ENCODE measurements at regions not wholly inside any gene's neighbourhood (a gene's known extent, or its start where the extent isn't known, plus 50 kb on each side); places are given as distances from the start of the nearest gene placed in this dataset.

GRCh38 chr16:65392806-65393565 is 271.1 kb upstream of the CDH11 start:
- H3K27ac ChIP-seq: no peak overlapping the region
- intact Hi-C loops (cut with DNase I): no loop called here
- no peak for DNase-seq
- no peaks in the 10 kb centered on the region for H3K36me3 ChIP-seq
- no peak overlapping the region for H3K4me3 ChIP-seq (replicated peaks in 1 of 3)
- H3K4me1 ChIP-seq: no peaks in the 10 kb centered on the region
- TF ChIP-seq CTCF (IDR thresholded peaks at IDR 0.05) (no peak), POLR2A (IDR thresholded peaks at IDR 0.05) (no peak)
- no peaks in the 10 kb centered on the region for H3K27me3 ChIP-seq
- H3K9me3 ChIP-seq: no peaks in the 10 kb centered on the region
- WGBS, 2 donors: 60 to 64% methylated on average over 13 of the region's 13 CpGs

GRCh38 chr16:65388592-65388991 is 266.7 kb upstream of the CDH11 start:
- Histone ChIP-seq H3K9me3 (no peaks in the 10 kb centered on the region), H3K36me3 (no peaks in the 10 kb centered on the region), H3K27me3 (no peaks in the 10 kb centered on the region), H3K4me1 (no peaks in the 10 kb centered on the region), H3K4me3 (replicated peaks in 1 of 3) (no peak overlapping the region), H3K27ac (no peak overlapping the region)
- DNase-seq: no peak
- no peak for TF ChIP-seq CTCF (IDR thresholded peaks at IDR 0.05)
- no peak for TF ChIP-seq POLR2A (IDR thresholded peaks at IDR 0.05)
- intact Hi-C loops (cut with DNase I): no loop called here

- Histone ChIP-seq H3K36me3 (no peaks in the 10 kb centered on the region), H3K4me3 (replicated peaks in 1 of 3) (no peak overlapping the region), H3K4me1 (no peaks in the 10 kb centered on the region), H3K27ac (no peak overlapping the region), H3K27me3 (no peaks in the 10 kb centered on the region), H3K9me3 (no peaks in the 10 kb centered on the region)
- intact Hi-C loops (cut with DNase I): no loop called here
- TF ChIP-seq POLR2A (IDR thresholded peaks at IDR 0.05) (no peak), CTCF (IDR thresholded peaks at IDR 0.05) (no peak)
- 75 to 78% methylated on average over 2 of the region's 2 CpGs for WGBS, 2 donors
- no peak for DNase-seq
Measured at GRCh38 chr16:65386672-65387071, 264.8 kb upstream of the CDH11 start.

GRCh38 chr16:65384441-65384840 is 262.6 kb upstream of the CDH11 start:
- no peak for DNase-seq

More at GRCh38 chr16:65384441-65384840, 262.6 kb upstream of the CDH11 start:
- Histone ChIP-seq H3K27ac (no peak overlapping the region), H3K9me3 (no peaks in the 10 kb centered on the region), H3K27me3 (no peaks in the 10 kb centered on the region), H3K4me1 (no peaks in the 10 kb centered on the region), H3K36me3 (no peaks in the 10 kb centered on the region), H3K4me3 (replicated peaks in 1 of 3) (no peak overlapping the region)
- TF ChIP-seq CTCF (IDR thresholded peaks at IDR 0.05) (no peak), POLR2A (IDR thresholded peaks at IDR 0.05) (no peak)
- 48 to 52% methylated on average over 1 of the region's 1 CpG for whole genome bisulfite sequencing, 2 donors
- intact Hi-C loops (cut with DNase I): no loop called here
